IgD-negative memory B cell (primary cell): ENCODE measurements at regions not wholly inside any gene's neighbourhood (a gene's known extent, or its start where the extent isn't known, plus 50 kb on each side); places are given as distances from the start of the nearest gene placed in this dataset.
A peak's percentile ranks its signal among the peaks of the same experiment; 100 is the strongest.

ENCODE experiments used
- H3K27ac Mint-ChIP-seq, 3 donors: one replicate each; pipeline ENCODE4 v1.8.0; 2020 to 2022; ENCODE audit warnings: mild to moderate bottlenecking in 3 of 3, mixed read lengths in 3 of 3, moderate library complexity in 1 of 3
- H3K27me3 Mint-ChIP-seq: one replicate; pipeline ENCODE4 v1.8.0; 2021; ENCODE audit warnings: mixed read lengths
- H3K36me3 Mint-ChIP-seq: one replicate; pipeline ENCODE4 v1.8.0; 2020; ENCODE audit warnings: mild to moderate bottlenecking, mixed read lengths
- H3K4me1 Mint-ChIP-seq, 3 donors: one replicate each; pipeline ENCODE4 v1.8.0; 2020 to 2022; ENCODE audit warnings: mixed read lengths in 3 of 3, mild to moderate bottlenecking in 1 of 3
- H3K4me3 Mint-ChIP-seq, 4 donors: one replicate each; pipeline ENCODE4 v1.8.0; 2020 to 2022; ENCODE audit warnings: mild to moderate bottlenecking in 4 of 4, mixed read lengths in 4 of 4, moderate library complexity in 3 of 4
- H3K9me3 Mint-ChIP-seq, 3 donors: one replicate each; pipeline ENCODE4 v1.8.0; 2020 to 2021; ENCODE audit warnings: mixed read lengths in 3 of 3, mild to moderate bottlenecking in 1 of 3

- Mint-ChIP-seq H3K36me3 (no peaks in the 10 kb centered on the region), H3K9me3 (no peaks in the 10 kb centered on the region), H3K27me3 (peaks cover 1% of the 10 kb centered on the region), H3K4me1 (no peaks in the 10 kb centered on the region), H3K27ac (no peak overlapping the region), H3K4me3 (no peak overlapping the region)
Observed at GRCh38 chr5:67620424-67621397, 424.1 kb upstream of the CD180 start.

- no peaks in the 10 kb centered on the region for H3K9me3 Mint-ChIP-seq
- H3K4me1 Mint-ChIP-seq: no peaks in the 10 kb centered on the region
- no peak overlapping the region for H3K27ac Mint-ChIP-seq
- peaks cover 1% of the 10 kb centered on the region for H3K27me3 Mint-ChIP-seq
- peak overlapping the region in 1 of 4 donors; percentile 7 for H3K4me3 Mint-ChIP-seq
- no peaks in the 10 kb centered on the region for H3K36me3 Mint-ChIP-seq
Observed at GRCh38 chr5:67619636-67620035, 423.0 kb upstream of the CD180 start.

GRCh38 chr5:67619235-67619634 is 422.6 kb upstream of the CD180 start:
- peaks cover 1% of the 10 kb centered on the region for H3K27me3 Mint-ChIP-seq

GRCh38 chr5:67617051-67617450 is 420.5 kb upstream of the CD180 start:
- peaks cover 5% of the 10 kb centered on the region for H3K27me3 Mint-ChIP-seq
- no peak overlapping the region for H3K27ac Mint-ChIP-seq
- no peaks in the 10 kb centered on the region for H3K4me1 Mint-ChIP-seq
- no peak overlapping the region for H3K4me3 Mint-ChIP-seq
- no peaks in the 10 kb centered on the region for H3K9me3 Mint-ChIP-seq
- no peaks in the 10 kb centered on the region for H3K36me3 Mint-ChIP-seq

More at GRCh38 chr5:67619235-67619634, 422.6 kb upstream of the CD180 start:
- no peak overlapping the region for H3K27ac Mint-ChIP-seq
- no peaks in the 10 kb centered on the region for H3K36me3 Mint-ChIP-seq
- H3K4me1 Mint-ChIP-seq: no peaks in the 10 kb centered on the region
- no peak overlapping the region for H3K4me3 Mint-ChIP-seq
- no peaks in the 10 kb centered on the region for H3K9me3 Mint-ChIP-seq

- H3K27ac Mint-ChIP-seq: no peak overlapping the region
- H3K36me3 Mint-ChIP-seq: no peaks in the 10 kb centered on the region
- no peak overlapping the region for H3K4me3 Mint-ChIP-seq
- H3K27me3 Mint-ChIP-seq: peaks cover 11% of the 10 kb centered on the region
- H3K4me1 Mint-ChIP-seq: no peaks in the 10 kb centered on the region
- H3K9me3 Mint-ChIP-seq: no peaks in the 10 kb centered on the region
Observed at GRCh38 chr5:67612961-67613360, 416.4 kb upstream of the CD180 start.

GRCh38 chr5:67610186-67610912 is 413.8 kb upstream of the CD180 start:
- Mint-ChIP-seq H3K27me3 (peaks cover 17% of the 10 kb centered on the region), H3K36me3 (no peaks in the 10 kb centered on the region), H3K4me1 (no peaks in the 10 kb centered on the region), H3K4me3 (no peak overlapping the region), H3K9me3 (no peaks in the 10 kb centered on the region), H3K27ac (no peak overlapping the region)

GRCh38 chr5:67607958-67608357 is 411.4 kb upstream of the CD180 start:
- Mint-ChIP-seq H3K36me3 (no peaks in the 10 kb centered on the region), H3K27me3 (peaks cover 16% of the 10 kb centered on the region), H3K4me1 (no peaks in the 10 kb centered on the region), H3K4me3 (no peak overlapping the region), H3K9me3 (peaks cover 0 to under 1% (median 0%) of the 10 kb centered on the region in 3 donors), H3K27ac (no peak overlapping the region)

- no peak overlapping the region for H3K4me3 Mint-ChIP-seq
- no peaks in the 10 kb centered on the region for H3K4me1 Mint-ChIP-seq
- peaks cover 0 to 6% (median 0%) of the 10 kb centered on the region in 3 donors for H3K9me3 Mint-ChIP-seq
- H3K27ac Mint-ChIP-seq: no peak overlapping the region
- H3K36me3 Mint-ChIP-seq: peaks cover 2% of the 10 kb centered on the region
- peaks cover 14% of the 10 kb centered on the region for H3K27me3 Mint-ChIP-seq
Observed at GRCh38 chr5:67606586-67606947, 410.0 kb upstream of the CD180 start.

- Mint-ChIP-seq H3K9me3 (peaks cover 0 to 10% (median 0%) of the 10 kb centered on the region in 3 donors), H3K4me1 (no peaks in the 10 kb centered on the region), H3K27me3 (peaks cover 14% of the 10 kb centered on the region), H3K27ac (no peak overlapping the region), H3K36me3 (peaks cover 2% of the 10 kb centered on the region), H3K4me3 (peak overlapping the region in 1 of 4 donors; percentile 18)
Observed at GRCh38 chr5:67605730-67606585, 409.4 kb upstream of the CD180 start.

GRCh38 chr5:67591491-67591890 is 394.9 kb upstream of the CD180 start:
- no peaks in the 10 kb centered on the region for H3K36me3 Mint-ChIP-seq
- H3K4me1 Mint-ChIP-seq: no peaks in the 10 kb centered on the region
- no peak overlapping the region for H3K27ac Mint-ChIP-seq
- H3K27me3 Mint-ChIP-seq: no peaks in the 10 kb centered on the region
- H3K9me3 Mint-ChIP-seq: peaks cover 0 to 3% (median 2%) of the 10 kb centered on the region in 3 donors
- H3K4me3 Mint-ChIP-seq: no peak overlapping the region

GRCh38 chr5:67588389-67588788 is 391.8 kb upstream of the CD180 start:
- Mint-ChIP-seq H3K4me1 (no peaks in the 10 kb centered on the region), H3K4me3 (no peak overlapping the region), H3K36me3 (no peaks in the 10 kb centered on the region), H3K27ac (no peak overlapping the region), H3K27me3 (no peaks in the 10 kb centered on the region), H3K9me3 (peaks cover 0 to 3% (median under 1%) of the 10 kb centered on the region in 3 donors)

GRCh38 chr5:67581203-67581602 is 384.6 kb upstream of the CD180 start:
- no peaks in the 10 kb centered on the region for H3K9me3 Mint-ChIP-seq
- peaks cover 1% of the 10 kb centered on the region for H3K36me3 Mint-ChIP-seq
- H3K4me3 Mint-ChIP-seq: no peak overlapping the region
- no peaks in the 10 kb centered on the region for H3K4me1 Mint-ChIP-seq
- peaks cover 3% of the 10 kb centered on the region for H3K27me3 Mint-ChIP-seq
- H3K27ac Mint-ChIP-seq: no peak overlapping the region

- Mint-ChIP-seq H3K9me3 (peaks cover 2 to 7% (median 5%) of the 10 kb centered on the region in 3 donors), H3K4me3 (no peak overlapping the region), H3K27ac (no peak overlapping the region), H3K36me3 (peaks cover 1% of the 10 kb centered on the region), H3K4me1 (no peaks in the 10 kb centered on the region), H3K27me3 (peaks cover 6% of the 10 kb centered on the region)
Observed at GRCh38 chr5:67578011-67578410, 381.4 kb upstream of the CD180 start.

- Mint-ChIP-seq H3K4me1 (no peaks in the 10 kb centered on the region), H3K27me3 (peaks cover 6% of the 10 kb centered on the region), H3K27ac (no peak overlapping the region), H3K4me3 (no peak overlapping the region), H3K9me3 (peaks cover 2 to 8% (median 5%) of the 10 kb centered on the region in 3 donors), H3K36me3 (peaks cover 1% of the 10 kb centered on the region)
Observed at GRCh38 chr5:67577424-67577823, 380.8 kb upstream of the CD180 start.

GRCh38 chr5:67576112-67576511 is 379.5 kb upstream of the CD180 start:
- Mint-ChIP-seq H3K27me3 (peaks cover 6% of the 10 kb centered on the region), H3K9me3 (peaks cover 2 to 8% (median 5%) of the 10 kb centered on the region in 3 donors), H3K4me3 (no peak overlapping the region), H3K4me1 (no peaks in the 10 kb centered on the region), H3K36me3 (no peaks in the 10 kb centered on the region), H3K27ac (no peak overlapping the region)
